Aorta (tissue), 5 donors: ENCODE measurements at regions not wholly inside any gene's neighbourhood (a gene's known extent, or its start where the extent isn't known, plus 50 kb on each side); places are given as distances from the start of the nearest gene placed in this dataset.

ENCODE experiments used
- ATAC-seq: fragments of 200-7000 bp; cut with Tn5 transposase; one replicate; pipeline ENCODE4 v1.9.1; 2022; ENCODE audit warnings: moderate library complexity; ENCODE audit not compliant: low FRiP score
- DNase-seq, 2 donors: peaks; one replicate each; pipeline ENCODE4 v3.0.0-alpha.2; 2020
- H3K27ac ChIP-seq, 2 donors: one replicate each; pipeline ENCODE4 v1.5.1; 2013; ENCODE audit warnings: low read length in 2 of 2, mild to moderate bottlenecking in 2 of 2, moderate library complexity in 2 of 2, control low read depth in 1 of 2, inconsistent platforms in 1 of 2, low read depth in 1 of 2
- H3K27me3 ChIP-seq, 2 donors: one replicate each; pipeline ENCODE4 v1.6.1; 2013; ENCODE audit warnings: control low read depth in 1 of 2, low read length in 1 of 2, mild to moderate bottlenecking in 1 of 2, moderate library complexity in 1 of 2; ENCODE audit not compliant: insufficient read depth in 2 of 2, control insufficient read depth in 1 of 2
- H3K36me3 ChIP-seq, 2 donors: one replicate each; pipeline ENCODE4 v1.6.1; 2013; ENCODE audit warnings: control low read depth in 1 of 2, low read length in 1 of 2, mild to moderate bottlenecking in 1 of 2; ENCODE audit not compliant: insufficient read depth in 2 of 2, control insufficient read depth in 1 of 2
- H3K4me1 ChIP-seq, 2 donors: one replicate each; pipeline ENCODE4 v1.6.1; 2013; ENCODE audit warnings: low read length in 2 of 2, control low read depth in 1 of 2, mild to moderate bottlenecking in 1 of 2, moderate library complexity in 1 of 2; ENCODE audit not compliant: insufficient read depth in 2 of 2, control insufficient read depth in 1 of 2
- H3K4me3 ChIP-seq, 2 donors: one replicate each; pipeline ENCODE4 v1.5.1; 2013; ENCODE audit warnings: low read length in 2 of 2, control low read depth in 1 of 2, mild to moderate bottlenecking in 1 of 2
- H3K9me3 ChIP-seq: one replicate; pipeline ENCODE4 v1.6.1; 2013; ENCODE audit warnings: mild to moderate bottlenecking, low read length; ENCODE audit not compliant: control insufficient read depth
- WGBS, 2 donors: extraction: QIAGEN DNeasy Blood & Tissue Kit; methylation state at CpG; one replicate each; pipeline ENCODE4 v1.1.7; 2013; 5-methylcytosine and 5-hydroxymethylcytosine counted together
- intact Hi-C, 2 donors: fragments of 100-400 bp; cut with DNase I; formaldehyde crosslinking; loops; one replicate each; pipeline versions ENCODE4 v1.14.2 to v1.15.0; 2022
- donor health status: healthy with polysubstance abuse.
- donor health status: Bipolar disorder and iron deficiency.
- donor health status: DM: no; HTN: no; CAD: no.
- donor health status: DM: no; HTN: no; CAD: no.
- donor health status: DM: yes; HTN: yes; CAD: no.

DNA sequence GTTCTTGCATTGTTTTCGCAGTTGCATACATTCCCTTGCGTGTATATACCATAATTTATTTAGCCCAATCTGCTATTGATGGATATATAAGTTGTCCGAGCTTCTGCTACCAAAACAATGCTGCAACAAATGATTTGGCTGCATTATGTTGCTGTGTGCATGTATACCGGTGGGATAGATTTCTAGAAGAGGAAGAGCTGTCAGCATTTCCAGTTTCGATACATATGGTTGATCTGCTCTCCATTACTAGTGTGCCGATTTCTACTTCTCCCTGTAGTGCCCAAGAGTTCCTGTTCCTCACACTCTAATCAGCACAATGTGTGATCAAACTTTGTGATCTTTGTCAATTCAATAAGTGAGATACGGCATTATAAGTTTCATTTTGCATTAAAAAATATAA lies 92.8 kb upstream of the NMNAT3 start:
- Histone ChIP-seq H3K4me1 (no peaks in the 10 kb centered on the region), H3K4me3 (no peak overlapping the region), H3K27ac (no peak overlapping the region), H3K36me3 (no peaks in the 10 kb centered on the region), H3K27me3 (no peaks in the 10 kb centered on the region), H3K9me3 (no peaks in the 10 kb centered on the region)
- 78 to 79% methylated on average over 7 of the region's 7 CpGs for WGBS, 2 donors
- intact Hi-C loops, result no loop called here
- no peak for ATAC-seq
- DNase-seq, result no peak

DNA sequence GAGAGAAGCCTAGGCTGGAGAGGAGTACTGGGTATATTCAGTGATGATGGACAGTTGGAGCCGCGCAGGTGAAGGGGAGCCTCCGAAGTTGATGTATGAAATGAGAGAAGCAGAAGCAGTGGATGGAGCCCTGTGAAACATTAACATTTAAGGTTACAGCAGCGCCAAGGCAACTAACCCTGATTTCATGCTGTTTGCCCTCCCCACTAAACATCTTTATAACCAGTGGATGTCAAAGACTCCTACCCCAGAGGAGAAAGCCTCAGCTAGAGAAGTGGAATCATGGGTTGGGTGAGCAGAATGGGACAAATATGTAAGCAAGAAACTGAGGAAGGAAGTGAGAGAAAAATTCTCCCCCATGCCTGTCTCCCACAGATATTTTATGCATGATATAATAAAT lies 92.0 kb upstream of the NMNAT3 start:
- H3K27ac ChIP-seq, result no peak overlapping the region
- no peaks in the 10 kb centered on the region for H3K4me1 ChIP-seq
- ATAC-seq, result no peak
- H3K27me3 ChIP-seq, result no peaks in the 10 kb centered on the region
- no peak for DNase-seq
- intact Hi-C loops, result no loop called here
- H3K36me3 ChIP-seq, result no peaks in the 10 kb centered on the region
- H3K4me3 ChIP-seq, result no peak overlapping the region
- WGBS, 2 donors, result 86 to 88% methylated on average over 4 of the region's 4 CpGs
- no peaks in the 10 kb centered on the region for H3K9me3 ChIP-seq

DNA sequence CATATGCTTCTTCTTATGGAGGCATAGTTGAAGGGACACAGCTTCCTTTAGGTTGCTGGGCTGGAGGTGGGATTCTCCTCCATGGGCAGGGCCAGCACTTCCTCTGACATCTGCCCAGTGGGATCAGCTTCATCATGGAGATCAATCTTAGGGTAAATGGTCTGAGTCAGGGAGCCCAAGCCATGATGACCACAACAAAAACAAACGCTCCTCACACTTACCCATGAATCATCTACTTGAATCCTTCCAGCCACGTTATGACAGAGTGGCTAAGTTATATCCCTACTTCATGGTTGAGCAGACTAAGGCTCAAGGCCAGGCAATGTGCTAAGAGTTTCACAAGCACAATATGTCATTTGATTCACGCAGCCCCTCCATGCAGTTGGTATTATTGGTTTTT lies 87.2 kb upstream of the NMNAT3 start:
- no peaks in the 10 kb centered on the region for H3K9me3 ChIP-seq
- intact Hi-C loops, result no loop called here
- ATAC-seq (no peak), DNase-seq (no peak)
- H3K4me1 ChIP-seq, result no peaks in the 10 kb centered on the region
- H3K27me3 ChIP-seq, result no peaks in the 10 kb centered on the region
- H3K4me3 ChIP-seq, result no peak overlapping the region
- 41 to 56% methylated on average over 3 of the region's 3 CpGs for WGBS, 2 donors
- no peaks in the 10 kb centered on the region for H3K36me3 ChIP-seq
- no peak overlapping the region for H3K27ac ChIP-seq

DNA sequence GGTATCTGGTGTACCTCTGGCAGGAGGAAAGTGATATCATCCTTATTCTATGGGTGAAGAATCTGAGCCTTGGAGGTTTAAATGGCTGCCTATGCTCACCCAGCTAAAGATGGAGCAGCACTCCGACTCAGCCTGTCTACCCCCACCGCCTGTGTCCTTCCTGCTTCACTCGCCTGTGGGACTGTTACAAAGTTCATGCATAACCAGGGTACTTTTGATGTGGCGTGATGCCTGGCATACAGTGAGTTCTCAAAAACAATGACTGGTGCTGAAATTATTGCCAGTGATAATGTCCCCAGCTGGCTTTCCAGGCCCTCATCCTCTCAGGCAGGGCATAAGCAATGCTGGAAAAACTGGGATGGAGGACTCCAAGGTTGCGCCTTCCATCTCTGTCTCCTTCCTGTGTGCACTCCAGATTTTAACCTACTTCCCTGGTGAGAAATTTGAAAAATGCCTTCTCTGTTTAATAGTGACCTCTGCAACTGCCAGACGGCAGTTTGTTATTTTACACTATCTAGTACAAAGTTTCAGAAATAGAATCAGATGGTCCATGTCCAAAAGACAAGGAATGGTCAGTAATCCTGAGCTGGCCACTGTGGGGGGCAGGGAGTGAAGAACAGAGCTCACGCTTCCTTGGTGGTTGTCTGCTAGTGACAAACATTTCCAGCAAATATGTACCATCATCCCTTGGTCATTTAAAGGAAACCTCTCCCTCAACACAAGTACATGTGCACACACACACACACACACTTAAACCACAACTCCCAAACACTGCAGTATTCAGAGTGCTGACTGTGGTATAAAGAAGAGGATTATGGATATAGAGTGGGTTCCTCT lies 86.5 kb upstream of the NMNAT3 start:
- Histone ChIP-seq H3K4me3 (no peak overlapping the region), H3K36me3 (no peaks in the 10 kb centered on the region)
- no peak for ATAC-seq

DNA sequence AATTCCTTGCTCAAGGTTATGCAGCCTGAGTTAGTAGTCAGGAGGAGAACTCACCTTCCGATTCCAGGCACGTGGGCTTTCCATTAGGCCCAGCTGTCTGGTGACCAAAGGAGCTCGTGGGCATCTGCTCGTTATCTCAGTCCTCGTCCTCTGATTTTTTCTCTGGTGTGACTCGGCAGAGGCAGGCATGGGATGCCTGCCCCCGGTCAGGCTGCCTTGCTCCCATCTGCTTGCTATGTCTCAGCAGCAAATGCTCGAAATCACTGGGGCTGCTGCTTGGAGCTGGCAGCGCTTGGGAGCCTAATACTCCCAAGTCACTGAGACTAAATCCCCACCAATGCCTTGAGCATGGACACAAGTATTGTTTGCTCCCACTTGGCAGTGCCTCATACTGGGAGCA lies 84.5 kb upstream of the NMNAT3 start:
- Histone ChIP-seq H3K4me1 (no peaks in the 10 kb centered on the region), H3K36me3 (no peaks in the 10 kb centered on the region), H3K4me3 (no peak overlapping the region), H3K9me3 (no peaks in the 10 kb centered on the region), H3K27me3 (no peaks in the 10 kb centered on the region), H3K27ac (no peak overlapping the region)
- ATAC-seq, result no peak
- DNase-seq, result no peak
- WGBS, 2 donors, result 70 to 72% methylated on average over 9 of the region's 9 CpGs
- intact Hi-C loops, result no loop called here

More for the DNA sequence above, 86.5 kb upstream of the NMNAT3 start:
- Histone ChIP-seq H3K9me3 (no peaks in the 10 kb centered on the region), H3K27me3 (no peaks in the 10 kb centered on the region), H3K27ac (no peak overlapping the region), H3K4me1 (no peaks in the 10 kb centered on the region)
- intact Hi-C loops, result no loop called here
- DNase-seq, result no peak
- 48 to 52% methylated on average over 7 of the region's 7 CpGs for WGBS, 2 donors

DNA sequence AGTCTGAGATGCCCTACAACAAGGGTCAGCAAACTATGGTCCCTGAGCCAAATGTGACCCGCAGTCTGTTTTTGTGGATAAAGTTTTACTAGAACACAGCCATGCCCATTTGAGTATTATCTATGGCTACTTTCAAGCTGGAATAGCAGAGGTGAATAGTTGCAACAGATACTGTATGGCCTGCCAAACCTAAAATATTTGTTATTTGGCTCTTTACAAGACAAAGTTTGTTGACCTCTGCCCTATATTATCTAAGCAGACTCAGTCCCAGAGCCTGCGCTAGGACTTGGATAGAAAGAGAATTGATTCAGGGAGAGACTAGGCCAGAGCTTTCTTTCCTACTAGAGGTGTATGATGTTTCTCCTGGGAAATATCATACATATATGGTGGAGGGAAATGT lies 81.7 kb upstream of the NMNAT3 start:
- Histone ChIP-seq H3K27ac (no peak overlapping the region), H3K27me3 (no peaks in the 10 kb centered on the region), H3K9me3 (no peaks in the 10 kb centered on the region), H3K4me1 (no peaks in the 10 kb centered on the region), H3K36me3 (no peaks in the 10 kb centered on the region), H3K4me3 (no peak overlapping the region)
- 60 to 76% methylated on average over 2 of the region's 2 CpGs for WGBS, 2 donors
- ATAC-seq (no peak), DNase-seq (no peak)
- intact Hi-C loops, result no loop called here

DNA sequence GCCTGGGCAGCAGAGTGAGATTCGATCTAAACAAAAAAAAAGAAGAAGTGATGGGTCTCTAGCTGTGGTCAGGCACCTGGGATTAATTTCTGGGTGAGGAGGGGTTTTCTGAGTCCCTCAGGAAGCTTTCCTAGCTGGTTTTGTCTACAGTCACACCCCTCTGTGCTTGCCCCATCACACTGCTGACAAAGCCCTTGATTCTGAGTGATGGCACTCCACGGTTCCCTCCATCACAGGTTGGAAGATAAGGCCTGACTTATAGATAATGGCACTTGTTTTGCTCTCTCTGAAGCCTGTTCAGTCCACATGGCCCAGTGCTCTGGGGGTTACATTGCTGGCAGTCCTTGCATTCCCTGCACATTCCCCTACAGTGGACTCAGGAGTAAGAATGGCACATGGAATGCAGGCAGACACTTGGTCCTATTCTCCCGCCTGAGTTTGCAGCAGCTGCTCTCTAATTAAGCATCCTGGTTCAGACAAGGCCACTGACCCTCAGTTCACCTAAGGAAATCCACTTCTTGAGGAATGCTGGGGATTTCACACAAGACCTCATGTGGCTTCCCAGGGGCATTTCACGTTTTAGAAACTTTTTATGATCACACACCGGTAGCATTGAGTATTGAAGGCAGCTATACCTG lies 81.0 kb upstream of the NMNAT3 start:
- Histone ChIP-seq H3K9me3 (no peaks in the 10 kb centered on the region), H3K4me3 (no peak overlapping the region), H3K27me3 (no peaks in the 10 kb centered on the region), H3K4me1 (no peaks in the 10 kb centered on the region), H3K36me3 (no peaks in the 10 kb centered on the region), H3K27ac (no peak overlapping the region)
- no peak for ATAC-seq
- 42 to 47% methylated on average over 5 of the region's 5 CpGs for WGBS, 2 donors
- DNase-seq, result no peak
- intact Hi-C loops, result no loop called here

DNA sequence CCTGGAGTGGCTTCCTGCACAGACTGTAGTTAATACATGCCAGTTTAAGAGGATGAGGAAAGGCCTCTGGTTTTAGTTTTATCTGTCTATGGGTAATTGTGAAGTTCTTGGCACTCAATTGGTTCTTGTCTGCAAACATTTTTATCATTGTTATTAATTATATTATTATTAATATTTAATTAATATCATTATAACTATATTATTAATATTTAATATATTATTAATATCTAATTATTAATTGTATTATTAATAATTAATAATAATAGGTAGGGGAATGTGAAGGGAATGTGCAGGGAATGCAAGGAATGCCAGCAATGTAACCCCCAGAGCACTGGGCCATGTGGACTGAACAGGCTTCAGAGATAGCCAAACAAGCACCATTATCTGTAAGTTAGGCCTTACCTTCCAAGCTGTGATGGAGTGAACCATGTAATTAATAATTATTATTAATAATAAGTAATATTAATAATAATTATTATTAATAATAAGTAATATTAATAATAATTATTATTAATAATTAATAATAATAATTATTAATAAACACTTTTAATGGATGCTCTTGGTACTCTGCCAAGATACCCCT lies 79.8 kb upstream of the NMNAT3 start:
- DNase-seq, result no peak
- Histone ChIP-seq H3K4me3 (no peak overlapping the region), H3K27ac (no peak overlapping the region), H3K27me3 (no peaks in the 10 kb centered on the region), H3K4me1 (no peaks in the 10 kb centered on the region), H3K36me3 (no peaks in the 10 kb centered on the region), H3K9me3 (no peaks in the 10 kb centered on the region)
- intact Hi-C loops, result no loop called here
- ATAC-seq, result no peak
